Mucosa of stomach (tissue), 1 donor: ENCODE measurements at regions not wholly inside any gene's neighbourhood (a gene's known extent, or its start where the extent isn't known, plus 50 kb on each side); places are given as distances from the start of the nearest gene placed in this dataset.

Experiments
- H3K27me3 ChIP-seq: one replicate; pipeline ENCODE4 v1.7.0; 2013; ENCODE audit warnings: mild to moderate bottlenecking, low read length; ENCODE audit not compliant: control insufficient read depth, insufficient read depth
- H3K36me3 ChIP-seq: one replicate; pipeline ENCODE4 v1.7.0; 2013; ENCODE audit warnings: low read length; ENCODE audit not compliant: control insufficient read depth, insufficient read depth
- H3K4me1 ChIP-seq: one replicate; pipeline ENCODE4 v1.7.0; 2013; ENCODE audit warnings: mild to moderate bottlenecking, low read length; ENCODE audit not compliant: control insufficient read depth, insufficient read depth
- H3K4me3 ChIP-seq: one replicate; pipeline ENCODE4 v1.7.0; 2013; ENCODE audit warnings: low read length
- H3K9ac ChIP-seq: one replicate; pipeline ENCODE4 v1.7.0; 2013; ENCODE audit warnings: mild to moderate bottlenecking, low read length, moderate library complexity
- H3K9me3 ChIP-seq: one replicate; pipeline ENCODE4 v1.7.0; 2013; ENCODE audit warnings: mild to moderate bottlenecking, low read length, moderate library complexity; ENCODE audit not compliant: control insufficient read depth
- donor health status: Pancreatic carcinoma.

- Histone ChIP-seq H3K4me1 (no peaks in the 10 kb centered on the region), H3K4me3 (no peak overlapping the region), H3K36me3 (no peaks in the 10 kb centered on the region), H3K27me3 (no peaks in the 10 kb centered on the region), H3K9me3 (no peaks in the 10 kb centered on the region), H3K9ac (no peak overlapping the region)
Observed at GRCh38 chr1:88288571-88288970, 395.5 kb upstream of the PKN2 start.

- Histone ChIP-seq H3K4me1 (no peaks in the 10 kb centered on the region), H3K4me3 (no peak overlapping the region), H3K36me3 (no peaks in the 10 kb centered on the region), H3K9me3 (no peaks in the 10 kb centered on the region), H3K27me3 (no peaks in the 10 kb centered on the region), H3K9ac (no peak overlapping the region)
Observed at GRCh38 chr1:88289401-88290102, 394.5 kb upstream of the PKN2 start.

GRCh38 chr1:88291611-88292354 lies 392.3 kb upstream of the PKN2 start:
- Histone ChIP-seq H3K4me1 (no peaks in the 10 kb centered on the region), H3K4me3 (no peak overlapping the region), H3K27me3 (no peaks in the 10 kb centered on the region), H3K36me3 (no peaks in the 10 kb centered on the region), H3K9me3 (no peaks in the 10 kb centered on the region), H3K9ac (no peak overlapping the region)

- Histone ChIP-seq H3K9ac (no peak overlapping the region), H3K4me1 (no peaks in the 10 kb centered on the region), H3K27me3 (no peaks in the 10 kb centered on the region), H3K36me3 (no peaks in the 10 kb centered on the region), H3K9me3 (no peaks in the 10 kb centered on the region), H3K4me3 (no peak overlapping the region)
Observed at GRCh38 chr1:88293691-88294190, 390.3 kb upstream of the PKN2 start.

- H3K36me3 ChIP-seq = no peaks in the 10 kb centered on the region
- H3K9me3 ChIP-seq = no peaks in the 10 kb centered on the region
- H3K4me1 ChIP-seq = no peaks in the 10 kb centered on the region
- no peaks in the 10 kb centered on the region for H3K27me3 ChIP-seq
- no peak overlapping the region for H3K4me3 ChIP-seq
- H3K9ac ChIP-seq = no peak overlapping the region
Observed at GRCh38 chr1:88296227-88296626, 387.8 kb upstream of the PKN2 start.

- H3K27me3 ChIP-seq = no peaks in the 10 kb centered on the region
- H3K9ac ChIP-seq = no peak overlapping the region
- no peaks in the 10 kb centered on the region for H3K9me3 ChIP-seq
- no peaks in the 10 kb centered on the region for H3K36me3 ChIP-seq
- H3K4me3 ChIP-seq = no peak overlapping the region
- H3K4me1 ChIP-seq = no peaks in the 10 kb centered on the region
Observed at GRCh38 chr1:88296642-88297041, 387.4 kb upstream of the PKN2 start.

GRCh38 chr1:88298506-88298905 lies 385.6 kb upstream of the PKN2 start:
- Histone ChIP-seq H3K9ac (no peak overlapping the region), H3K36me3 (no peaks in the 10 kb centered on the region), H3K9me3 (no peaks in the 10 kb centered on the region), H3K4me1 (no peaks in the 10 kb centered on the region), H3K4me3 (no peak overlapping the region), H3K27me3 (no peaks in the 10 kb centered on the region)

GRCh38 chr1:88300752-88301263 lies 383.3 kb upstream of the PKN2 start:
- no peak overlapping the region for H3K9ac ChIP-seq
- no peaks in the 10 kb centered on the region for H3K4me1 ChIP-seq
- H3K4me3 ChIP-seq = no peak overlapping the region
- H3K9me3 ChIP-seq = no peaks in the 10 kb centered on the region
- H3K36me3 ChIP-seq = no peaks in the 10 kb centered on the region
- no peaks in the 10 kb centered on the region for H3K27me3 ChIP-seq

GRCh38 chr1:88302843-88303486 lies 381.1 kb upstream of the PKN2 start:
- Histone ChIP-seq H3K4me1 (no peaks in the 10 kb centered on the region), H3K9ac (no peak overlapping the region), H3K27me3 (no peaks in the 10 kb centered on the region), H3K4me3 (no peak overlapping the region), H3K9me3 (no peaks in the 10 kb centered on the region), H3K36me3 (no peaks in the 10 kb centered on the region)

GRCh38 chr1:88311265-88311664 lies 372.8 kb upstream of the PKN2 start:
- H3K4me3 ChIP-seq = no peak overlapping the region
- peaks cover 14% of the 10 kb centered on the region for H3K4me1 ChIP-seq
- no peak overlapping the region for H3K9ac ChIP-seq
- no peaks in the 10 kb centered on the region for H3K27me3 ChIP-seq
- no peaks in the 10 kb centered on the region for H3K36me3 ChIP-seq
- no peaks in the 10 kb centered on the region for H3K9me3 ChIP-seq

GRCh38 chr1:88311907-88312306 lies 372.2 kb upstream of the PKN2 start:
- Histone ChIP-seq H3K9me3 (no peaks in the 10 kb centered on the region), H3K4me3 (no peak overlapping the region), H3K4me1 (peaks cover 14% of the 10 kb centered on the region), H3K27me3 (no peaks in the 10 kb centered on the region), H3K9ac (no peak overlapping the region), H3K36me3 (no peaks in the 10 kb centered on the region)

- Histone ChIP-seq H3K4me3 (no peak overlapping the region), H3K36me3 (no peaks in the 10 kb centered on the region), H3K27me3 (no peaks in the 10 kb centered on the region), H3K9ac (no peak overlapping the region), H3K4me1 (peaks cover 6% of the 10 kb centered on the region), H3K9me3 (no peaks in the 10 kb centered on the region)
Observed at GRCh38 chr1:88317396-88317795, 366.7 kb upstream of the PKN2 start.
